ENCODE measurements at regions not wholly inside any gene's neighbourhood (a gene's known extent, or its start where the extent isn't known, plus 50 kb on each side); places are given as distances from the start of the nearest gene placed in this dataset.
"Not testable (repeated sequence)": the region's sequence is repeated elsewhere in the genome, so short reads cannot be mapped to it uniquely, and the experiment has no call there.

GRCh38 chr3:106457281-106458180 lies 588.7 kb upstream of the CBLB start:
- DNase-seq (ENCODE audit: low spot score) = peak; percentile 55

GRCh38 chr3:106458952-106459351 lies 590.1 kb upstream of the CBLB start:
- DNase-seq (ENCODE audit: low spot score) = no peak

- no peak for DNase-seq (ENCODE audit: low spot score)
Observed at GRCh38 chr3:106466881-106467280, 598.1 kb upstream of the CBLB start.

- no peak for DNase-seq (ENCODE audit: low spot score)
Observed at GRCh38 chr3:106473576-106474475, 605.0 kb upstream of the CBLB start.

- no peak for DNase-seq (ENCODE audit: low spot score)
Observed at GRCh38 chr3:106482451-106482850, 613.6 kb upstream of the CBLB start.

GRCh38 chr3:106485217-106485616 lies 616.4 kb upstream of the CBLB start:
- DNase-seq (ENCODE audit: low spot score) = no peak

- no peak for DNase-seq (ENCODE audit: low spot score)
Observed at GRCh38 chr3:106485802-106486201, 617.0 kb upstream of the CBLB start.

GRCh38 chr3:106486945-106487639 lies 618.3 kb upstream of the CBLB start:
- DNase-seq (ENCODE audit: low spot score) = not testable (repeated sequence)

- no peak for DNase-seq (ENCODE audit: low spot score)
Observed at GRCh38 chr3:106488331-106488730, 619.5 kb upstream of the CBLB start.

- DNase-seq (ENCODE audit: low spot score) = no peak
Observed at GRCh38 chr3:106491796-106492195, 623.0 kb upstream of the CBLB start.

- no peak for DNase-seq (ENCODE audit: low spot score)
Observed at GRCh38 chr3:106508331-106508893, 639.6 kb upstream of the CBLB start.

GRCh38 chr3:106510206-106510605 lies 641.4 kb upstream of the CBLB start:
- no peak for DNase-seq (ENCODE audit: low spot score)

- DNase-seq (ENCODE audit: low spot score) = no peak
Observed at GRCh38 chr3:106512846-106513245, 644.0 kb upstream of the CBLB start.

- DNase-seq (ENCODE audit: low spot score) = no peak
Observed at GRCh38 chr3:106514431-106514830, 645.6 kb upstream of the CBLB start.

- DNase-seq (ENCODE audit: low spot score) = no peak
Observed at GRCh38 chr3:106518516-106518915, 649.7 kb upstream of the CBLB start.

GRCh38 chr3:106522397-106522796 lies 653.6 kb upstream of the CBLB start:
- no peak for DNase-seq (ENCODE audit: low spot score)

- no peak for DNase-seq (ENCODE audit: low spot score)
Observed at GRCh38 chr3:106528932-106529331, 660.1 kb upstream of the CBLB start.

GRCh38 chr3:106529738-106530137 lies 660.9 kb upstream of the CBLB start:
- DNase-seq (ENCODE audit: low spot score) = no peak

- DNase-seq (ENCODE audit: low spot score) = no peak
Observed at GRCh38 chr3:106530367-106530766, 661.6 kb upstream of the CBLB start.

GRCh38 chr3:106531771-106532329 lies 663.0 kb upstream of the CBLB start:
- DNase-seq (ENCODE audit: low spot score) = not testable (repeated sequence)

- DNase-seq (ENCODE audit: low spot score) = no peak
Observed at GRCh38 chr3:106533093-106533787, 664.4 kb upstream of the CBLB start.
